HL-60 (cell line): ENCODE measurements at regions not wholly inside any gene's neighbourhood (a gene's known extent, or its start where the extent isn't known, plus 50 kb on each side); places are given as distances from the start of the nearest gene placed in this dataset.

Experiments
- CTCF ChIP-seq: IDR thresholded peaks from one replicate; pipeline ENCODE4 v1.5.1; 2011; ENCODE audit warnings: low read length, control low read depth, inconsistent platforms; ENCODE audit not compliant: insufficient read depth
- POLR2AphosphoS5 ChIP-seq: IDR thresholded peaks from 2 replicates; pipeline ENCODE4 v1.6.1; 2012; ENCODE audit warnings: low read depth
- REST ChIP-seq: IDR thresholded peaks from 2 replicates; pipeline ENCODE4 v1.6.1; 2012; ENCODE audit warnings: low read depth; ENCODE audit not compliant: insufficient replicate concordance
- SPI1 ChIP-seq: IDR thresholded peaks from 2 replicates; pipeline ENCODE4 v1.6.1; 2012; ENCODE audit warnings: low read depth, mild to moderate bottlenecking, borderline replicate concordance

GRCh38 chrX:146967306-146967705 lies 152.8 kb upstream of the CXorf51A start:
- TF ChIP-seq CTCF (no peak), POLR2AphosphoS5 (no peak), SPI1 (no peak), REST (no peak)
